ENCODE measurements at regions not wholly inside any gene's neighbourhood (a gene's known extent, or its start where the extent isn't known, plus 50 kb on each side); places are given as distances from the start of the nearest gene placed in this dataset.

- intact Hi-C loops (cut with DNase I): no loop called here
- Histone ChIP-seq H3K4me1 (no peaks in the 10 kb centered on the region), H3K9me3 (no peaks in the 10 kb centered on the region), H3K36me3 (no peaks in the 10 kb centered on the region), H3K27me3 (no peaks in the 10 kb centered on the region), H3K27ac (no peak overlapping the region), H3K4me3 (no peak overlapping the region)
- DNase-seq (ENCODE audit: low spot score in 2 of 2): no peak
- no peak for TF ChIP-seq CTCF (IDR thresholded peaks at IDR 0.05)
Measured at GRCh38 chr5:3277590-3278196, 317.9 kb upstream of the IRX1 start.

- no peak for DNase-seq (ENCODE audit: low spot score in 2 of 2)
- Histone ChIP-seq H3K4me3 (no peak overlapping the region), H3K27ac (no peak overlapping the region), H3K9me3 (no peaks in the 10 kb centered on the region), H3K27me3 (no peaks in the 10 kb centered on the region), H3K4me1 (no peaks in the 10 kb centered on the region), H3K36me3 (no peaks in the 10 kb centered on the region)
- intact Hi-C loops (cut with DNase I): no loop called here
- TF ChIP-seq CTCF (IDR thresholded peaks at IDR 0.05): no peak
Measured at GRCh38 chr5:3276896-3277295, 318.7 kb upstream of the IRX1 start.

GRCh38 chr5:3269395-3270169 lies 326.1 kb upstream of the IRX1 start:
- H3K4me1 ChIP-seq: no peaks in the 10 kb centered on the region
- intact Hi-C loops (cut with DNase I): no loop called here
- H3K4me3 ChIP-seq: no peak overlapping the region
- TF ChIP-seq CTCF (IDR thresholded peaks at IDR 0.05): no peak
- no peak for DNase-seq (ENCODE audit: low spot score in 2 of 2)
- no peaks in the 10 kb centered on the region for H3K36me3 ChIP-seq
- H3K9me3 ChIP-seq: no peaks in the 10 kb centered on the region
- no peak overlapping the region for H3K27ac ChIP-seq
- no peaks in the 10 kb centered on the region for H3K27me3 ChIP-seq

- TF ChIP-seq CTCF (IDR thresholded peaks at IDR 0.05): no peak
- no peak overlapping the region for H3K27ac ChIP-seq
- no peaks in the 10 kb centered on the region for H3K36me3 ChIP-seq
- H3K9me3 ChIP-seq: no peaks in the 10 kb centered on the region
- no peaks in the 10 kb centered on the region for H3K27me3 ChIP-seq
- H3K4me3 ChIP-seq: no peak overlapping the region
- intact Hi-C loops (cut with DNase I): no loop called here
- no peaks in the 10 kb centered on the region for H3K4me1 ChIP-seq
- DNase-seq (ENCODE audit: low spot score in 2 of 2): no peak
Measured at GRCh38 chr5:3268760-3269330, 326.8 kb upstream of the IRX1 start.

- H3K9me3 ChIP-seq: no peaks in the 10 kb centered on the region
- H3K27ac ChIP-seq: no peak overlapping the region
- no peak overlapping the region for H3K4me3 ChIP-seq
- intact Hi-C loops (cut with DNase I): no loop called here
- no peak for DNase-seq (ENCODE audit: low spot score in 2 of 2)
- no peak for TF ChIP-seq CTCF (IDR thresholded peaks at IDR 0.05)
- no peaks in the 10 kb centered on the region for H3K36me3 ChIP-seq
- H3K27me3 ChIP-seq: no peaks in the 10 kb centered on the region
- no peaks in the 10 kb centered on the region for H3K4me1 ChIP-seq
Measured at GRCh38 chr5:3266861-3267260, 328.8 kb upstream of the IRX1 start.

All from ascending aorta (tissue), 2 donors.